ENCODE measurements at regions not wholly inside any gene's neighbourhood (a gene's known extent, or its start where the extent isn't known, plus 50 kb on each side); places are given as distances from the start of the nearest gene placed in this dataset.
A peak's percentile ranks its signal among the peaks of the same experiment; 100 is the strongest.
"Not testable (repeated sequence)": the region's sequence is repeated elsewhere in the genome, so short reads cannot be mapped to it uniquely, and the experiment has no call there.

GRCh38 chr6:156599978-156600590 lies 177.1 kb upstream of the ARID1B start:
- DNase-seq, result no peak

GRCh38 chr6:156599366-156599765 lies 177.8 kb upstream of the ARID1B start:
- no peak for DNase-seq

DNA sequence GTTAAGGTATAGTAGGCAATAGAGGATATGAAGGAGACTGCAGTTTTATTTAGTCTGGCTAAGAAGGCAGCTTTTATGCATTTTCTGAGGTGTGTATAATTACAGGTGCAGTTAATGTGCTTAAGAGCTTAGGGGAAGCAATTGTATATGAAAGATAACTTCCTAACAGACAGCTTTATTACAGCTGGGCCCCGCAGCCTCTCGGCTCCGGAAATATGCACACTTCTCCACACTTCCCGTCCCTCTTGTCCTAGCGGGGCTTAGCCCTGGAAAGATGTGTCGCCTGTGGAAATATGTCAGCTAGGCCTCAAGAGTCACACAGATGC lies 178.4 kb upstream of the ARID1B start:
- no peak for DNase-seq

DNA sequence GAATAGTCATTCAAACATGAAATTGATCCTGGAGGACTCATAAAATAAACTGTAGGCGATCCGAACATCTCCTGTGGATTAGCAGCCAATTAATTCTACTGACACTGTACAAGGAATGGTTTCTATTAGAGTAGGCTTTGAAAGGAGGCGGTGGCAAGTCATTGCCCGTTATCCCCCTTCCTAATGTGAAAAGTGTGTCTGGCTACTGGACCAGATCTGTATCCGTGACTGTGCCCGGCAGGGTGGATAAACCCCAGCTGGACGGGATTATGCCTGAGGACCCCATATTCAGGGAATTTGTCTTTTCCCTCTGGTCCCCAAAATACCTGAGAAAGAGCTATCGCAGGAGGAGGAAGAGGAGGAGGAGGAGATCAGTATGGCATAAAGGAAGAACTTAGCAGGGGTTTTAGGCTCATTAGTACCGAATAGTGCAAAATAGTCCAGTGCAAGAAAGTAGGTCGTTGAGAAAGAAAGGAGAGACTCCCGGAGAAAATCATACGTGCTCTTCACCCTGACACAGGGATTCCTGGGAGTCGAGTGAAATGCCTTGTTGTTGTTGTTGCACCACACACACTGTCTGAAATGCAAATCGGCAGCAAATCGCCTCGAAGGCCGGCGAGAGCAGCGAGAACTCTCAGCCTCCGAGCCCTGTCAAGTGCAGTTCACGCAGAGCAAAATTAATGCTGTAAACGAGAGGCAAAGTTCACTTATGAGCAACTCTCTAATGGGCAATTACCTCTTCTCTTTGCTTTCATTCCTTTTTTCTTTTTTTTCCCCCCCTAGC lies 178.9 kb upstream of the ARID1B start:
- no peak for DNase-seq

- DNase-seq, result no peak
These were observed 180.1 kb upstream of the ARID1B start for GRCh38 chr6:156597095-156597494.

DNA sequence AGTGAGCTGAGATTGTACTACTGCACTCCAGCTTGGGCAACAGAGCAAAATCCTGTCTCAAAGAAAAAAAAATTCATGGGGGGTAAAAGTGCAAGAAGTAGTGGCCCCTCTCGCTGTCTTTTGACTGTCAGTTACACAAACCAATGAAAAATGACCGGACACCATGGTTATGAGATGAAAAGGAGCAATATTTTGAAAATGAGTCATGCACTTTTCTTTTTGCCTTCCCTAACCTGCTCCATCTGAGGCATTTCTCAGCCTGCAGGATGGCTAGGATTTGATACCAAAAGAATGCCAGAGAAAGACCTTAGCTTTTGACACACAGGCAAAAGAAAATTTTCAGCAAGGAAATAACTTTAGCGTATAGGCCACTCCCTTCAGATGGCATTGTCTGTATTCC lies 181.7 kb upstream of the ARID1B start:
- DNase-seq, result no peak

- no peak for DNase-seq
These were observed 183.3 kb upstream of the ARID1B start for GRCh38 chr6:156593893-156594292.

DNA sequence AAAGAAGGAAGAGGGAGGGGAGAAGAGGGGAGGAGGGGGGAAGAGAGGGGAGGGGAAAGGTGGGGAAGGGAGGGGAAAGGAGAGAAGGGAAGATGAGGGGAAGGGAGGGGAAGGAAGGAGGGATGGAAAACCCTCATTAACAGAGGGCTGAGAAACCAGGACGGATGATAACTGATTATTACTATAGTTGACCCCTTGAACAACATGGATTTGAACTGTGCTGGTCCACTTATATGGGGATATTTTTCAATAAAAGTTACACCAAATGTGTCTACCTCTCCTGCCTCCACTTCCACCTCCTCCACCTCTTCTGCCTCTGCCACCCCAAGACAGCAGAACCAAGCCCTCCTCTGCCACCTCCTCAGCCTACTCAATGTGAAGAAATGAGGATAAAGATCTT lies 184.1 kb upstream of the ARID1B start:
- no peak for DNase-seq

GRCh38 chr6:156590482-156590881 lies 186.7 kb upstream of the ARID1B start:
- DNase-seq, result no peak

DNA sequence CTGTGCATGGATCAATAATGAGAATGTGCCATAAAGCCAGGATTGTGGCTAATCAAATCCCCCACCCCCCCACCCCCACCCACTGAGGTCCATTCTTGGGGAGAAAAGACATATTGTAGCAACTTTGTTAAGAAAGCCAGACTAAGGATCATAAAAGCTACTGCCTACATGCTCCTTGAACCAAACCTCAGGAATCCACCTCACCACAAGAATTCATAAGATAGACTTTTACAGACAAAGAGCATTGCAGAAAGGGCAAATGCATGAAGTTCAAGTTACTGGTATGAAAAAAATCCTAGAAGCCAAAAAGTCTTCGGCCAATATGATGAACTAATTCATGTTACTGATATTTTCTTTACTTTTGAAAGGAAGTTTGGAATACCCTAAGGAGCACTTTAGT lies 187.9 kb upstream of the ARID1B start:
- no peak for DNase-seq

- no peak for DNase-seq
These were observed 189.4 kb upstream of the ARID1B start for GRCh38 chr6:156587751-156588301.

- DNase-seq, result no peak
These were observed 190.1 kb upstream of the ARID1B start for GRCh38 chr6:156587071-156587470.

DNA sequence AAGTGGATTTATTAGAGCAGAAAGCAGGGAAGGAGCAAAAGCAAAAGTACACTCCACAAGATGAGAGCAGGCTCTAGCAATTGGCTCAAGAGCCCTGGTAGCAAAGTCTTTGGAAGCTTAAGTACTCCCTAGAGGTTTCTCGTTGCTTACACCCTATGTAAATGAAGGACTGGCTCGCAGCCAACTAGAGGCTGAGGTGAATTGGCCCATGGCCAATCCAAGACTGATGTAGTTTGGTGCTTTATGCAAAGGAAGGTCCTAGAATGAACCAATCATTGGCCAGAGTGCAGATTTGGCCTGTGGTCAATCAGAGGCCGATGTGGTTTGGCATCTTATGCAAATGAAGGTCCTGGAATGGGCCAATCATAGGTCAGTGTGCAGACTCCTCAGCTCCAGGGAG lies 191.3 kb upstream of the ARID1B start:
- no peak for DNase-seq

GRCh38 chr6:156584121-156584520 lies 193.1 kb upstream of the ARID1B start:
- not testable (repeated sequence) for DNase-seq

GRCh38 chr6:156583083-156583482 lies 194.1 kb upstream of the ARID1B start:
- DNase-seq, result no peak

GRCh38 chr6:156582509-156582992 lies 194.6 kb upstream of the ARID1B start:
- DNase-seq, result no peak

GRCh38 chr6:156579564-156579963 lies 197.6 kb upstream of the ARID1B start:
- DNase-seq, result no peak

GRCh38 chr6:156577749-156578148 lies 199.4 kb upstream of the ARID1B start:
- no peak for DNase-seq

- DNase-seq, result no peak
These were observed 201.8 kb upstream of the ARID1B start for GRCh38 chr6:156575361-156575760.

- no peak for DNase-seq
These were observed 212.4 kb upstream of the ARID1B start for GRCh38 chr6:156564807-156565149.

- peak; percentile 69 to 73 for DNase-seq
These were observed 212.9 kb upstream of the ARID1B start for GRCh38 chr6:156564127-156564806.

DNA sequence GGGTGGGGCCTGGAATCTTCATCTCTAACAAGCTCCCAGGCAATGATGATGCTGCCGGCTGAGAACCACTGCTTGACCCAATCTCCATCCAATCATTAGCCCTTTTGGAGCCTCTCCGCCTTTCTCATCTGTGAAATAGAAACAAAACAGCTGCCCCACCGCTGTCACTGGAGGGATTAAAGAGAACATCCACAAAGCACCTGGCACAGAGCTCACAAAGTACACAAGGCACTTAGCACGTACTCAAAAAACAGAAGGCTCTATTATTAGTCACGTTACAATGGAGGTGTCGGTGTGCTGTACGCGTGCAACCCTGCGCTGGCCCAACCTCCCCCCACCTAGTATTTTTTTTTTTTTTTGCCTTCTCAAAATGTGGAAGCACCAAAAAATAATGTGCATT lies 213.5 kb upstream of the ARID1B start:
- no peak for DNase-seq

DNA sequence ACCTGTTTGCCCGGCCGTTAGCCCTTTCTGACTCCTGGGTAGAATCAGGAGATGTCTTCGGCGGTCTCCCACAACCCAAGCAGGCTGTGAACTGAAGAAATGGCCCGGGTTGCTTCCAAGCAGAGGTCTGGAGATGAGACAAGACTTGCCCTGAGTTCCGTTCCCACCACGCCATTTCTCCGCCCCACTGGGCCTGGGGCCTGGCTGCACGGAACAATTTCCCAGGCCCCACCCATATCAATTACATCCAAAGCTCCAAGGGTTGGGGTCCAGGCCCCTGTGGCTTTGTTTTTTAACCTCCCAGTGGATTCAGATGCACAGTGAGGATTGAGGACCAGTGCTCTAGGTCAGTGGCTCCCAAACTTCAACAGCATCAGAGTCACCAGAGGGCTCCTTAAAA lies 214.5 kb upstream of the ARID1B start:
- no peak for DNase-seq

- no peak for DNase-seq
These were observed 215.2 kb upstream of the ARID1B start for GRCh38 chr6:156562019-156562418.

Data from CD4-positive, alpha-beta T cell treated with Interleukin-1 beta for 1 hour (primary cell).